GM19238 (cell line): ENCODE measurements at regions not wholly inside any gene's neighbourhood (a gene's known extent, or its start where the extent isn't known, plus 50 kb on each side); places are given as distances from the start of the nearest gene placed in this dataset.

Source experiments
- DNase-seq: peaks from one replicate; pipeline ENCODE4 v3.0.0; 2011; ENCODE audit warnings: low spot score; ENCODE audit not compliant: insufficient read length

DNA sequence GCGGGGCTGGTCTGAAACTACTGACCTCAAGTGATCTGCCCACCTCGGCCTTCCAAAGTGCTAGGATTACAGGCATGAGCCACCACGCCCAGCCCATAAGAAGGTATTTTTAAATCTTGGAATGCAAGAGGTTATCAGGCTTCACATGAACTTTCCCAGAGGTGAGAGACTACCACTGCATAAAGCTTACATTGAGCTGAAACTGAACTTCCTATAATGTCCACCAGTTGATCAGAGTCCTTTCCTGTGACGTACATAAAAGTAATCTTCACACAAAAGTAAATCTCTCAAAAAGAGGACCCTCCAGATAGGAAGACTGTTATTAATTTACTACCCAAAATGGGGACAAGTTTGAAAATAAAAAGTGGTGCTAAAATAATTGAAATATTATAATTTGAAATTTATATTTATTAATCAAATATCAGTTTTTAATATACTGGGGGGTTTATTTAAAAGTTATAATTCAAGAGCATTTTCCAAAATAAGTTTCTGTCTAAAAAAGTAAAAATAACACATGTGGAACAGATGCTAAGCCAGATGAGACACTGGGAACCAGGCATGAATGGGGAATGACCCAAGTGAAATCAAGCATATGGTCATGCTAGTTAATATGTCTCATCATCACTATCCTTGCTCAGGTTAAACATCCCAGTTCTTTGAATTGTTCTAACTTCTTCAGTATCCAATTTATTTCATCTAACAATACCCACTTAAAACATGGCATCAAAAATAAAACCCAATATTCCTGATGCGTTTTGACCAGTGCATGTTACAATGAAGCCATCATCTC is 269.9 kb upstream of the UBE2E2 start:
- no peak for DNase-seq

GRCh38 chr3:22933841-22934116 is 269.3 kb upstream of the UBE2E2 start:
- no peak for DNase-seq

- DNase-seq = no peak
Observed at GRCh38 chr3:22935040-22935439, 268.1 kb upstream of the UBE2E2 start.

DNA sequence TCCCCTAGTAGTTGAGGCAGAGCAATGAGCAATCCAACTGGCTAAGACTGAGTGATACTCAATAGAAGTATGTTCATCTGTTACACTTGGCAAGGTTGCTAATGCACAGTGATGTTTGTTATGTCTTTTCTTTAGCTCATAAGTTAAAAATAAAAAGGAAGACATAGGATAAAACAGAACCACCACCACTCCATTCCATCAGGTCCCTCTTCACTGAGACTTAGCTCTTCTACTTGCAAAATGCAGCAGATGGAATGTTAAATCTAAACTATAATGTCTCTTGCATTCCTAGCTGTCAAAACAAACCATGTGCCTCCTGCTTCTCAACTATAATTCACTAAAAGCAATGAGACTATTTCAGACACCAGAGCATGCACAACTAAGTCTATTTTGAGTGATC is 265.6 kb upstream of the UBE2E2 start:
- DNase-seq = no peak

DNA sequence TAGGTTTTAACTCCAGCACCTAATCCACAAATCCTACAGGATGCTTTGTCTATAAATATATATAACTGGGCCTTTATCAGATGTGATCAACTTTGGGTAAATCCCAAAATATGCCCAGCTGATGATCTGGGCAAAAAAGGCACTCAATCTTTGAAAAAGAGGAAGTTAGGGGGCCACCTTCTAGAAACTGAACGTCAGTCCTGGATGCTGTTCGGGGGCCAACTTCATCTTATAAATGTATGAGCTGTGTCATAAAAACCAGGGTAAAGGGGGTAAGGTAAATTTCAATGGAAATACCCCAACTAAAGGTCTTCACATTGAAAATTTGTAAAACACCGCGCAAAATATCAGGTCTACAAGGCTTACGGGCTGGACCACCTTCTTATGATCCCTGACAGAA is 264.4 kb upstream of the UBE2E2 start:
- no peak for DNase-seq

GRCh38 chr3:22939349-22939748 is 263.8 kb upstream of the UBE2E2 start:
- no peak for DNase-seq

DNA sequence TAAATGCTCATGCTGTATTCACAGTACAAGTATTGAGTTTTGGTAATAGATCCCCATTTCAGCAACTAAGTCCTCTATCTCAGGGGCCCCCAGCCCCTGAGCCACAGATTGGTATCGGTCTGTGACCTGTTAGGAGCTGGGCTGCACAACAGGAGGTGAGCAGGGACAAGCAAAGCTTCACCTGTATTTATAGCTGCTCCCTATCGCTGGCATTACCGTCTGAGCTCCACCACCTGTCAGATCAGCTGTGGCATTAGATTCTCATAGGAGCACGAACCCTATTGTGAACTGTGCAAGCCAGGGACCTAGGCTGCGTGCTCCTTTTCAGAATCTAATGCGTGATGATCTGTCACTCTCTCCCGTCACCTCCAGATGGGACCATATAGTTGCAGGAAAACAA is 262.8 kb upstream of the UBE2E2 start:
- DNase-seq = no peak

GRCh38 chr3:22942981-22943380 is 260.1 kb upstream of the UBE2E2 start:
- no peak for DNase-seq

GRCh38 chr3:22947851-22948250 is 255.3 kb upstream of the UBE2E2 start:
- DNase-seq = no peak

DNA sequence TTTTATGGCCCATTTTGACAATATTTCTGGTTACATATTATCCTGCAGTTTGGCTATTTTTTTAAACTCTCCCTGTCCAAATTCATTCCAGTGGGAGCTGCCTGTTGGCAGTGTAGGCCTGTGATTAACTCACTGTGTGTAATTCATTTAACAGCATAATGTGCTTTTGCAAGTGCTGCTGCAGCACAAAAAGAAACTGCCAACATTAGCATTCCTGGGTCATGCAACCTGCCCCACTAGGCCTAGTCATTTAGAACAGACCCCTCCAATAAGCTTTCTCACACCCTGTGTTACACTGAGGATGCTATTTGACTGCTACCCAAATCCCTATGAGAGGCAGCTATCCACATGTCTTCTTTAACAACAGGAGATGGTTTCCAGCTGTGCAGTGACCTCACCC is 251.2 kb upstream of the UBE2E2 start:
- DNase-seq = no peak

DNA sequence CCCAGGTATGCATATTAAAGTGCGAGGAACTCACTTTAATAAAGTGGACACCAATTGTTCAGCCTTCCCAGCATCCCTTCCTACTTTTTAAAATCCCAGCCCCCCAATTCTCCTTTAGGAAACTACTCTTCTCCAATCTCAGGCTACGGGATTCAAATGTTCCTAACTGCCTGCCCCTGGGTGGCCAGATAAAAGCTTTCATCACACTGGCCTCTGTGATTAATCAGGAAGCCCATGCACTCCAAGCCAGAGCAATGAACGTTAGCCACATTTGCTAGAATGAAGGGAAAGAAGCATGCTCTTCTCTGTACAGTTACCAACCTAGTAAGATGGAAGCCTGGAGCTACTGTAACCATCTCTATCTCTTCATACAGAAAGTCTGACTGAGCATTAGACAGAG is 250.3 kb upstream of the UBE2E2 start:
- no peak for DNase-seq

DNA sequence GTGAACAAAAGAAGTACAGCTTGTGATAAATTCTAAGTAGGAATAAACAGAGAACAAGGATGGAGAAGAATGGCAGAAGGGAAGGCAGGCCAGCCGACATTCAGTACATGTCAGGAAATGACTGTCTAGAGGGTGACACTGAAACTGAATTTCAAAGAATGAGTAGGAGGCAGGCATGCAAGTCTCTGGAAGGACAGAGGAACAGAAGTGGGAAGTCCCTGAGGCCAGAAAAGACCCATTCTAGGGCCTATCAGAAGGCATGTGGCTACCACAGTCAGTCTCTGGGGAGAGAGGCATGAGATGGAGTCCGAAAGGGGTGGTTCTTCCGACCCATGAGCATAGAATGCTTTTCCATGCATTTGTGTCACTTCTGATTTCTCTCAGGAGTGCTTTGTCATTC is 243.5 kb upstream of the UBE2E2 start:
- no peak for DNase-seq

- DNase-seq = no peak
Observed at GRCh38 chr3:22960105-22960984, 242.8 kb upstream of the UBE2E2 start.

- no peak for DNase-seq
Observed at GRCh38 chr3:22962244-22962643, 240.9 kb upstream of the UBE2E2 start.

- no peak for DNase-seq
Observed at GRCh38 chr3:22966349-22966748, 236.8 kb upstream of the UBE2E2 start.

DNA sequence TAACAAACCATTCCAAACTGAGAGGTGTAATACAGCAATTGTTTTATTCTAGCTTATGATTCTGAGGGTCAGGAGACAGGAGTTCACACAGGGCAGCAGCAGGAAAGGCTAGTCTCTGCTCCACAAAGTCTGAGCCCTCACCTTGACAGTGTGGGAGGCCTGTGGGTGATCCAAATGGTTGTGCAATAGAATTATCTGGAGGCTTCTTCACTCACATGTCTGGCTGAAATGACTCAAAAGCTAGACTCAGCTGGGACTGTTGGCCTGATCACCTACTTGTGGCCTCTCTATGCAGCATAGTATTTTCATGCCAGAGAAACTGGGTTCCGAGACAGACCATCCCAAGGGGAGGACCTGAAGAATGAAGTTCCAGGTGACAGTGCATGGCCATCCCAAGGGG is 233.9 kb upstream of the UBE2E2 start:
- DNase-seq = no peak

GRCh38 chr3:22971497-22971896 is 231.6 kb upstream of the UBE2E2 start:
- no peak for DNase-seq

GRCh38 chr3:22977042-22977441 is 226.1 kb upstream of the UBE2E2 start:
- DNase-seq = no peak

DNA sequence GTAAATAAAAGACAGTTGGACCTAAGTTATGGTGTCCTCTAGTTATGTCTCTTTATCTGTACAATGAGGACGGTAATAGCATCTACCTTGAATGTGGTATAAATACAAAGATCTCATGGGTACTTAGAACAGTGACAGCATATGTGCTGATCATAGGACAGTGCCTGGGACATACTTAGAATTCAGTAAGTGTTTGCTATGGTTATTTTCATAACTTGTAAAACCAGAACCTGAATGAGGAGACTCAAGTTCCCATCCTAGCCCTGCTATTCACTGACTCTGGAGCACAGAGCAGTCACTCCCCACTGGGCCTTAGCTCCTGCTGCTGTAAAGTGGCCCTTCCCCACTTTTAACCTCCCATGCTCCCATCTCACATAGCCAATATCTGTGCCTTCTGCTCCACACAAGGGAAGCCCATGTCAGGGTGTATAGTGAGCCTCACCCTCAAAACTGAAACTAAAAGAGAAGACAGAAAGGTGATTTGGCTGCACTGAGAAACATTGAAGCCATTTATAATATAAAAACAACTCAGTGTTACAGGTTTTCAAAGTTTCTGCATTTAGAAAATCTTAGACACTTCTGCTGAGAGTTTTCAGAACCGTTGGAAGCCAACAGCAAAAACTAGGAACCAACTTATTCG is 225.4 kb upstream of the UBE2E2 start:
- DNase-seq = no peak

- no peak for DNase-seq
Observed at GRCh38 chr3:22979581-22979980, 223.5 kb upstream of the UBE2E2 start.

DNA sequence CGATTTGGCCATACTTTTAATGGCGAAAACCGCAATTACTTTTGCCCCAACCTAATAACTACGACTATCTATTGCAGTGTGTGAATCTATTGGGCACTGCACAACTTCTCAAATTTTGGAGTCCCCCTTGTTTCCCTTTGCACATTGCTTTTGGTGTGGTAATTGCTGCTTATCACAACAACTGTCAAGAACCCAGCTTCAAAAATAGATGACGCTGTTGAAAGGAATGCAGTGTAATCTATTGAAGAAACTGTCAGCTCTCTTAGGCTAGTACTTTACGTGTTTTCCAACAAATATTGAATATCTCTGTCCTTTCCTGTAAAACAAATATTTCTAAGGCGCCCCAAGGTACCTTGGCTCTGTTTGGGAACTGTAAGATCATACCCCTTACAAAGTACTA is 222.8 kb upstream of the UBE2E2 start:
- no peak for DNase-seq

- no peak for DNase-seq
Observed at GRCh38 chr3:22981166-22981565, 222.0 kb upstream of the UBE2E2 start.

DNA sequence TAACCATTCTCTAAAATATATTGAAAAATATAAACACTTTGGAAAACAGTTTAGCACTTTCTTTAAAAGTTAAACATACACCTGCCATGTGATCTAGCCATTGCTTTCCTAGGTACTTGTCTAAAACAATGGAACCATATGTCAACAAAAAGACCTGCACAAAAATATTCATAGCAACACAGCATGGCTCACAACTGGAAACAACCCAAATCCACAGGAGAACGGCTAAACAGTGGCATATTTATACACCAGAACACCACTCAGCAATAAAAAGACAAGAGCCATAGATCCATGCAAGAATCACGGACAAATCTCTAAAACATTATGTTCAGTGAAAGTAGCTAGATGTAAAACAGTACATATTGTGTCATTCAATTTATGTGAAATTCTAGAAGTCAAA is 221.3 kb upstream of the UBE2E2 start:
- DNase-seq = no peak
